HG03175 (cell line): ENCODE measurements at regions not wholly inside any gene's neighbourhood (a gene's known extent, or its start where the extent isn't known, plus 50 kb on each side); places are given as distances from the start of the nearest gene placed in this dataset.

Source experiments
- ATAC-seq: cut with Tn5 transposase; IDR thresholded peaks from one replicate; pipeline ENCODE4 v1.9.1; 2021; ENCODE audit warnings: mild to moderate bottlenecking, moderate library complexity; ENCODE audit not compliant: unreplicated experiment

DNA sequence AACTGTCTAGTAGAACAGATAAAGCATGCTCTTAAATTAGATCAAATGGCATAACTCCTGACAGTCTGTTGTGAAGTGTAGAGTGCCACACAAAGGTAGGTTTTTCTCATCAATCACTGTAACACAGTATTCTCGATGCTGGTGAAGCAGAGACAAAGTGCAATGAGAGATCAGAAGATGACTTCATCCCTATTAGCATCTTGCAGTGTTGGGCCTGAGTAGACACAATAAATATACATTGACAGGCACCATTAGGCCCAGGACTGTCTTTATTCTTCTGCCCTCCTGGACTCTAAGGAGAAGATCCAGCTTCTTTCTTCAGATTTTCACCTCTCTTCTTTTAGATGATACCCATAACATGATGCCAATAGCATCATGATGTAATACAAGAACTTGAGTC is 478.0 kb upstream of the TENM4 start:
- no peak for ATAC-seq

DNA sequence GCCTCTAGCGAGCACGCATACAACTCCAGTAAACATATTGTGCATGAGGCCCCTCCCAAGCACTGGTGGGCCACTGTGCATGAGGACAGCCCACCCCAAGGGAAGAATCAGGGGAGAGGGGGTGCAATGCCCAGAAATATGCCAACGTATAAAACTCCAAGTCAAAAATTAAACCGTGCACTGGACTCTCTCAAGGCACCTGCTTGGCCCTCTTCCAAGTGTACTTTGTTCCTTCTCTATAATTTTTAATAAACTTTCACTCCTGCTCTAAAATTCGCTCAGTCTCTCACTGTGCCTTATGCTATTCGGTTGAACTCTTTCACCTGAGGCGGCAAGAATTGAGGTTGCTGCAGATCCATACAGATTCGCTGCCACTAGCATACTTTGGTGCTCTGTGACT is 465.3 kb upstream of the TENM4 start:
- no peak for ATAC-seq

- ATAC-seq = no peak
Measured at GRCh38 chr11:79902493-79902892, 461.7 kb upstream of the TENM4 start.

GRCh38 chr11:79897896-79898295 is 457.1 kb upstream of the TENM4 start:
- ATAC-seq = no peak

DNA sequence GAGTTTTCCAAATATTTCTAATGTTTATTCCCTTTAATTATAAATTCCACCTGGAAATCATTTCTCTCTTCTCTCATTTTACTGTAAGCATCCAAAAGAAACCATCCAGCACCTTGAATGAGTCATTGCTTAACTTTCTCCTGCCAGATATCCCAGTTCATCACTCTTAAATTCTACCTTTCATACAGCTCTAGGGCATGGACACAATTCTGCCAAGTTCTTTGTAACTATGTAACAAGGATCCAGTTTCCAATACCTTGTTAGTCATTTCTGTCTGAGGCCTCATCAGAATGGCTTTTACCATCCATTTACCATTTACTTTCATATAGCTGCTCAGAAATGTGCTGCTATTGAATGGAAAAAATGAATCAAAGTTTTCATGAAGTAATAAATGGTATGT is 455.4 kb upstream of the TENM4 start:
- ATAC-seq = no peak

DNA sequence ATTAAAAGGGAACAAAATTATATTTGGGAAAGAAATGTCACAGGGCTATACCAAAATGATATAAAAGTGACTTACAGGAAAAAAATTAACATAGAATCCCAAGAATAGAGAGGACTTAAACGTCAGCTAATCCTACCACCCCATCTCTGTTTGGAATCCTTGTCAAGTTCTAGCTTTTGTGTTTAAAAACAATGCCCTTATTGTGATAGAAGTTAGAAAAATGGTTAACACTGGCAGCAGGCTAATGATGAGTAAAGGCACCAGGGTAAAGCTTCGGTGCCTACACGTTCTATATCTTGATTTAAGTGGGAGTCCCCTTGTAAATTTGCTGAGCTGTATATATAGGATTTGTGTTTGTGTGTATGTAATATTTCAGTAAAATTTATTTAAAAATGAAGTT is 453.3 kb upstream of the TENM4 start:
- no peak for ATAC-seq

- no peak for ATAC-seq
Measured at GRCh38 chr11:79890272-79890671, 449.4 kb upstream of the TENM4 start.

DNA sequence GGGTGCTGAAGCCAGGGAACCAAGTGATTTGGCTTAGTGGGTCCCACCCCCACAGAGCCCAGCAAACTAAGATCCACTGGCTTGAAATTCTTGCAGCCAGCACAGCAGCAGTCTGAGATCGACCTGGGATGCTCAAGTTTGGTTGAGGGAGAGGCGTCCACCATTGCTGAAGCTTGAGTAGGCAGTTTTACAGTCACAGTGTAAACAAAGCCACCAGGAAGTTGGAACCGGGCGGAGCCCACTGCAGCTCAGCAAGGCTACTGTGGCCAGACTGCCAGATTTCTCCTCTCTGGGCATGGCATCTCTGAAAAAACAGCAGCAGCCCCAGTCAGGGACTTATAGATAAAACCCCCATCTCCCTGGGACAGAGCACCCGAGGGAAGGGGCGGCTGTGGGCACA is 424.1 kb upstream of the TENM4 start:
- no peak for ATAC-seq

- ATAC-seq = no peak
Measured at GRCh38 chr11:79860336-79860735, 419.5 kb upstream of the TENM4 start.

DNA sequence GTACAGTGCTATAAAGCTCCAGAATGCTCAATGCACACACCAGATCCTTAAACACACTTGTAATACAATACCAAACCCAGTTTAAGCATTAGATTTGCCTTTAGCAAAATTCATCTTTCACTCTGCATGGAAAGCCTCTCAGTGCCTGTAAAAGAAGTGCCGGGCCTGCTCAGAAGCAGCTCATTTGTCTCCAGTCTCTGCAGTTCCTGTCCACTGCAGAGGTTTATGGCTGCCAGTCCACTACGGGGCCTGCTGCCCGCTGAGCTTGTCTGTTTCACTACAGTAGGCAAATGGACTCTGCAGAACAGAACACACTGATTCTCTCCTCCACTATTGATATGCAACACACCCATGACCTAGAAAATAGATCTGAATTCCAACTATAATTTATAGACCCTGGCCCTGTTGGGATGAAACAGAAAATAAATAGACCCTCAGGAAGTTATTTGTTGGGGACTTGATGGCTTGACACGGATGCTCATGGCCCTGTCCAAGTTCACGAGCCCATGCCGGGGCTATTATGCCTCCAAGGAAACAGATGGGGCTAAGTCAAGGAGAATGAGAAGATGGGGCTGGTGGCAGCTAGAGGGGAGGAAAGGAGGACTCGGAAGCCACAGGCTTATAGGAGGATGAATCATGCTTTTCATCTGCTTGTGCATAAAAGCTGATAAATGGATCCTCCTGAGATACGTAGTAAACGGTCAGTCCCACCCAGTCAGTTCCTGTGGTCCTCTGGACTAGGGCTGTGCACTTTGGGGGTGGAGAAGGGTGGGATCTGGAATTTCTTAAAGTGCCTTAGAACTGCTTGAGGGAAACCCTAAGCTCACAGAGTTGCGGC is 416.8 kb upstream of the TENM4 start:
- ATAC-seq = no peak

- no peak for ATAC-seq
Measured at GRCh38 chr11:79852176-79852575, 411.3 kb upstream of the TENM4 start.

DNA sequence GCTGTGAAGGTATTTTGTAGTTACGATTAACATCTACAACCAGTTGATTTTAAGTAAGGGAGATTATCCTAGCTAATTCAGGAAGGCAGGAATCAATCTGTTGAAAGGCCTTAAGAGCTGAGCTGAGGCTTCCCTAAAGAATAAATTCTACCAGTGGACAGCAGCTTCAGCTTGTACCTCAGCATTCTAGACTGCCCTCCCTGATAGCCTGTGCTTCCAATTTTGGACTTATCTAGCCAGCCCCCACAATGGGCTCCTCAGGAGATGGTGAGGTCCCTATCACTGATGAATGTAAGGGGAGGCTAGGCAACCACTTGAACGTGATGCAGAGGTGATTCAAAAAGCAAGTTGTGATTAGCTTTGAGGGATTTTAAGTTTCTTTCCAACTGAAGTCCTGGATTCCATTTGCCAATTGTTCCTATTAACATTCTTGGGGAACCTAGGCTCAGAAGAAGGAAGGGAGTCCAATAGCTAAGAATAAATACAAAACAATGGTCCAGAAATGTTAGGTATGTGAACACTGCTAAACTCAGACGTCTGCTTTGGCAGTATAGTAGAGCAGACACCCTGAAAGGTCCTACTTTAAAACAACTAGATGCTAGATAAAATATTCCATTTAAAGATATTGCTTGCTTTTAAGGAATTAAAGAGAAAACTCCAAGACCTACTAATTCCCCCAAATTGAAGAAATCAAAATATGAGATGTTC is 404.3 kb upstream of the TENM4 start:
- ATAC-seq = no peak

- ATAC-seq = no peak
Measured at GRCh38 chr11:79834015-79834414, 393.2 kb upstream of the TENM4 start.

- no peak for ATAC-seq
Measured at GRCh38 chr11:79830446-79830845, 389.6 kb upstream of the TENM4 start.

- ATAC-seq = no peak
Measured at GRCh38 chr11:79829891-79830290, 389.1 kb upstream of the TENM4 start.

DNA sequence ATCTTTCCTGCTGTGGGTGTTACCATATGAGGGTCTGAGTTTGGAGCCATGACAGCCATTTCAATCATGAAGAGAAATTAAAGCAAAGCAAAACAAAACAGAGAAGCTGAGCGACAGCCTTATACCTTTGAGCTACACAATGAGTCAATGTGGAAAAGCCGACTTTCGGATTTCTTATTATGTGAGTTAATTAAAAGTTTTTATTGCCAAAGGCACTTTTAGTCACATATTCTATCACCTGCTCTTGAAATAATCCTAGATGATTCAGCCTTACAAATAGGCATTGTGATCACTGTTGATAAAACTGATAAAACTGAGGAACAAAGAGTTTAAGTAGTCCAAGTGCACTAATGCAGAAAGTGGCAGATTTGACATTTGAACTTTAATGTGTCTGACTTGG is 381.9 kb upstream of the TENM4 start:
- ATAC-seq = no peak

- ATAC-seq = no peak
Measured at GRCh38 chr11:79813551-79813950, 372.7 kb upstream of the TENM4 start.

- ATAC-seq = no peak
Measured at GRCh38 chr11:79809487-79809886, 368.7 kb upstream of the TENM4 start.

GRCh38 chr11:79807506-79807905 is 366.7 kb upstream of the TENM4 start:
- no peak for ATAC-seq

DNA sequence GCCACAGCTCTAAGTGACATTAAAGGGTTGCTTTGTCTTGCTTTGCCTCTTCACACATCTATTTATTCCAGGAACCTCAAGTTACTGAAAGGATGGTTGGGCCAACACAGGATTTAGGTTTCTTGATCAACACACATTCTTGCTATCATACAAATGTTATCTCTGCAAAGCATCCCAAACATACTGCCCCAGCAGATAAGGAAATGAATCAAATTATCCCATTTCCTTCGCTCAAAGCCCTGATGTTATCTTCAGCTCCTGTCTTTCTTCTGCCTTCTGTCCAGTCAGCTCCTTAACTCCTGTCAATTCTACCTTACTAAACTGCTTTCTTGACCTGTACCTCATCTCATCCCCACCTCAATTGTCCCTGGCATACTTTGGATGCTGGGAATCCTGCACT is 355.9 kb upstream of the TENM4 start:
- ATAC-seq = no peak

GRCh38 chr11:79794484-79795393 is 353.9 kb upstream of the TENM4 start:
- ATAC-seq = no peak
